ENCODE measurements at regions not wholly inside any gene's neighbourhood (a gene's known extent, or its start where the extent isn't known, plus 50 kb on each side); places are given as distances from the start of the nearest gene placed in this dataset.

- peak overlapping the region; percentile 87 for H3K27ac ChIP-seq
- H3K4me3 ChIP-seq, result peak overlapping the region; percentile 74
- no peaks in the 10 kb centered on the region for H3K9me3 ChIP-seq
- WGBS, result 28% methylated on average over 12 of the region's 44 CpGs
- H3K27me3 ChIP-seq, result no peaks in the 10 kb centered on the region
- TF ChIP-seq EP300 (IDR thresholded peaks at IDR 0.05), result no peak
- no peak for TF ChIP-seq CTCF (IDR thresholded peaks at IDR 0.05)
- TF ChIP-seq POLR2AphosphoS5 (IDR thresholded peaks at IDR 0.05), result no peak
- TF ChIP-seq POLR2A (IDR thresholded peaks at IDR 0.05), result no peak
- peaks cover 46% of the 10 kb centered on the region for H3K4me1 ChIP-seq
- no peaks in the 10 kb centered on the region for H3K36me3 ChIP-seq
- no peak for DNase-seq (ENCODE audit: low spot score in 2 of 2)
Observed at GRCh38 chr7:140229591-140230515, 53.1 kb upstream of the KDM7A start.

- Histone ChIP-seq H3K27ac (no peak overlapping the region), H3K9me3 (no peaks in the 10 kb centered on the region), H3K36me3 (no peaks in the 10 kb centered on the region), H3K27me3 (no peaks in the 10 kb centered on the region), H3K4me3 (no peak overlapping the region), H3K4me1 (peaks cover 46% of the 10 kb centered on the region)
- TF ChIP-seq CTCF (IDR thresholded peaks at IDR 0.05) (no peak), POLR2AphosphoS5 (IDR thresholded peaks at IDR 0.05) (no peak), EP300 (IDR thresholded peaks at IDR 0.05) (no peak), POLR2A (IDR thresholded peaks at IDR 0.05) (no peak)
- 91% methylated on average over 10 of the region's 10 CpGs for WGBS
- DNase-seq (ENCODE audit: low spot score in 2 of 2), result no peak
Observed at GRCh38 chr7:140229101-140229525, 52.3 kb upstream of the KDM7A start.
